Progenitor cell of endocrine pancreas (in vitro differentiated cells): ENCODE measurements at regions not wholly inside any gene's neighbourhood (a gene's known extent, or its start where the extent isn't known, plus 50 kb on each side); places are given as distances from the start of the nearest gene placed in this dataset.
"Not testable (repeated sequence)": the region's sequence is repeated elsewhere in the genome, so short reads cannot be mapped to it uniquely, and the experiment has no call there.

Experiments used
- DNase-seq: peaks from one replicate; pipeline ENCODE4 v3.0.0; 2021; ENCODE audit warnings: low spot score; ENCODE audit not compliant: unreplicated experiment
- H3K27ac Mint-ChIP-seq: 2 replicates; pipeline ENCODE4 v1.8.0; 2021; ENCODE audit warnings: mild to moderate bottlenecking, moderate library complexity, mixed read lengths
- H3K27me3 Mint-ChIP-seq: 2 replicates; pipeline ENCODE4 v1.8.0; 2021; ENCODE audit warnings: mixed read lengths
- H3K36me3 Mint-ChIP-seq: 2 replicates; pipeline ENCODE4 v1.8.0; 2022; ENCODE audit warnings: mixed read lengths; ENCODE audit not compliant: insufficient read depth
- H3K4me1 Mint-ChIP-seq: 2 replicates; pipeline ENCODE4 v1.8.0; 2021; ENCODE audit warnings: low read depth, mixed read lengths
- H3K4me3 Mint-ChIP-seq: 2 replicates; pipeline ENCODE4 v1.8.0; 2021; ENCODE audit warnings: low read depth, mild to moderate bottlenecking, moderate library complexity, mixed read lengths
- H3K9me3 Mint-ChIP-seq: 2 replicates; pipeline ENCODE4 v1.8.0; 2021; ENCODE audit warnings: low read depth, mixed read lengths
- TF ChIP-seq, protein P1 (sequence below): fragments of 200-600 bp; sonication (generic); IDR thresholded peaks from one replicate; pipeline ENCODE4 v1.5.0; 2021; ENCODE audit warnings: antibody characterized with exemption, mild to moderate bottlenecking; ENCODE audit not compliant: unreplicated experiment

GRCh38 chr12:61290473-61290872, 969.7 kb upstream of the USP15 start:
- peaks cover 49% of the 10 kb centered on the region for H3K9me3 Mint-ChIP-seq

DNA sequence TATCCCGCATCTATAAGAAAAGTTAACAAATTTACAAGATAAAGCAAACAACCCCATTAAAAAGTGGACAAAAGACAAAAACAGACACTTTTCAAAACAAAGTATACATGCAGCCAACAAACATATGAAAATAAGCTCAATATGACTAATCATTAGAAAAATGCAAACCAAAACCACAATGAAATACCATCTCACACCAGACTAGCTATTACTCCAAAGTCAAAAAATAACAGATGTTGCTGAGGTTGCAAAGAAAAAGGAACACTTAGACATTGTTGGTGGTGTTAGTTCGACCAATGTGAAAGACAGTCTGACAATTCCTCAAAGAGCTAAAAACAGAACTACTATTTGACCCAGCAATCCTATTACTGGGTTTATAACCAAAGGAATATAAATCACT, 968.6 kb upstream of the USP15 start:
- H3K4me3 Mint-ChIP-seq: no peak overlapping the region
- H3K27me3 Mint-ChIP-seq: no peaks in the 10 kb centered on the region
- H3K36me3 Mint-ChIP-seq: peaks cover 3% of the 10 kb centered on the region
- no peak for DNase-seq
- no peak overlapping the region for H3K27ac Mint-ChIP-seq
- no peaks in the 10 kb centered on the region for H3K4me1 Mint-ChIP-seq
- peaks cover 53% of the 10 kb centered on the region for H3K9me3 Mint-ChIP-seq
- TF ChIP-seq, protein P1, sequence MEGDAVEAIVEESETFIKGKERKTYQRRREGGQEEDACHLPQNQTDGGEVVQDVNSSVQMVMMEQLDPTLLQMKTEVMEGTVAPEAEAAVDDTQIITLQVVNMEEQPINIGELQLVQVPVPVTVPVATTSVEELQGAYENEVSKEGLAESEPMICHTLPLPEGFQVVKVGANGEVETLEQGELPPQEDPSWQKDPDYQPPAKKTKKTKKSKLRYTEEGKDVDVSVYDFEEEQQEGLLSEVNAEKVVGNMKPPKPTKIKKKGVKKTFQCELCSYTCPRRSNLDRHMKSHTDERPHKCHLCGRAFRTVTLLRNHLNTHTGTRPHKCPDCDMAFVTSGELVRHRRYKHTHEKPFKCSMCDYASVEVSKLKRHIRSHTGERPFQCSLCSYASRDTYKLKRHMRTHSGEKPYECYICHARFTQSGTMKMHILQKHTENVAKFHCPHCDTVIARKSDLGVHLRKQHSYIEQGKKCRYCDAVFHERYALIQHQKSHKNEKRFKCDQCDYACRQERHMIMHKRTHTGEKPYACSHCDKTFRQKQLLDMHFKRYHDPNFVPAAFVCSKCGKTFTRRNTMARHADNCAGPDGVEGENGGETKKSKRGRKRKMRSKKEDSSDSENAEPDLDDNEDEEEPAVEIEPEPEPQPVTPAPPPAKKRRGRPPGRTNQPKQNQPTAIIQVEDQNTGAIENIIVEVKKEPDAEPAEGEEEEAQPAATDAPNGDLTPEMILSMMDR: no peak

More at GRCh38 chr12:61290473-61290872, 969.7 kb upstream of the USP15 start:
- H3K36me3 Mint-ChIP-seq: peaks cover 3% of the 10 kb centered on the region
- no peak overlapping the region for H3K4me3 Mint-ChIP-seq
- TF ChIP-seq, protein P1: no peak
- H3K4me1 Mint-ChIP-seq: no peaks in the 10 kb centered on the region
- H3K27ac Mint-ChIP-seq: no peak overlapping the region
- no peak for DNase-seq
- no peaks in the 10 kb centered on the region for H3K27me3 Mint-ChIP-seq

- not testable (repeated sequence) for H3K27me3 Mint-ChIP-seq, DNase-seq, H3K36me3 Mint-ChIP-seq, H3K4me1 Mint-ChIP-seq, H3K27ac Mint-ChIP-seq, H3K4me3 Mint-ChIP-seq
- peaks cover 39% of the 10 kb centered on the region for H3K9me3 Mint-ChIP-seq
Observed at GRCh38 chr12:61294011-61294410, 966.2 kb upstream of the USP15 start.

DNA sequence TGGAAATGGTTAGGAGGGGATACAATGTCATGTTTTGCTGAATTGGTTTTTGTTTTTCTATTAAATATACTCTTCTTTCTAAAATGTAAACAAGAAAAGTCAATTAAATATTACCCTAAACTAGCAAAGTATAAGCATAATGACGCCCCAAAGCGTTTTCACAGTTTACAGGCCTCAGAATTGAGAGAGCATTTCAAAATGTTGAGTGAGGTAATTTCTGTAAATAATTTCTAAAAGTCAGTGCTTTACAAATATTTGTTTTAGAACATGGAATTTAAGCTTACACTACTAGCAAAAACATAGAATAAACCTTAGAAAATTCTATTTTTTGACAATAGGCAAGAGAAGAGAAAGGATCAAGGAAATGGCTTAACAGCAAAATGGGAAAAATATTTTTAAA, 958.4 kb upstream of the USP15 start:
- Mint-ChIP-seq H3K9me3 (no peaks in the 10 kb centered on the region), H3K27me3 (no peaks in the 10 kb centered on the region), H3K4me1 (peaks cover 7% of the 10 kb centered on the region), H3K36me3 (no peaks in the 10 kb centered on the region), H3K4me3 (no peak overlapping the region), H3K27ac (no peak overlapping the region)
- TF ChIP-seq, protein P1: no peak
- no peak for DNase-seq

DNA sequence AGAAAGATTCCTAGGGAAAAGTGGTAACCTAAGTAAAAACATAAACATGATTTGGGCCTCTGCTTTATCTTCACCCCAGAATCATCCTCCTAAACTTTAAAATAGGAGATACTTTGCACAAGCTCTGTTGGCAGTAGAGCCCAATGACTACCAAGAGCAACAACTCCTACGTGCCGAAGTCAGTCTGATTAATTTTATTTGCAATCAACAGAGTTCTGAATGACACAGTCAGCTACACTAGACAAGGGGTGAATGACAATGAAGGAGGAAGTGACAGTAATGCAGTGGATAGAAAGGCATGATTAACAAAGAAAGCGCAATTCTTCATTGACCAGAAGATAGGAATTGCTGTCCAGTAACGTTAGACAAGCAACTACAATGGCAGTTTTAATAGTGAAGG, 957.9 kb upstream of the USP15 start:
- Mint-ChIP-seq H3K27me3 (no peaks in the 10 kb centered on the region), H3K27ac (no peak overlapping the region), H3K36me3 (no peaks in the 10 kb centered on the region), H3K4me3 (no peak overlapping the region), H3K9me3 (no peaks in the 10 kb centered on the region), H3K4me1 (peaks cover 7% of the 10 kb centered on the region)
- no peak for DNase-seq
- TF ChIP-seq, protein P1: no peak

DNA sequence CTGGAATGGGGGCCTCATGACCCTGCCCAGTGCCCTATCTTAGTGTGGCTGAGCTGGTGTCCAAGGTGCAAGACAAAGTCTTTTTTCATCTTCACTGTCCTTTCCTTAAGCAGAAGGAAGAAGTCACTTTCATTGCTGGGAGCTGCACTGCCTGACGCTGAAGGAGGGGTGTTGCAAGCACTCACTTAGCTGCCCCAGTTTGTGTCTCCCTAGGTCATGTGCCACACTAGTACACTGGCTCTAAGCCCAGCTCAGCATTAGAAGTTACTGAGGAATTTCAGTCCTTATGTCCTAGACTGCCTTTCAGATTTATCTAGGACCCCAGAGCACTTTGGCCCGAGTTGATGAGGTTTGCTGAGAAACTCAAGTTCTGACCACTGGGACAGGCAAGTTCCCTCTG, 952.0 kb upstream of the USP15 start:
- Mint-ChIP-seq H3K4me3 (no peak overlapping the region), H3K4me1 (no peaks in the 10 kb centered on the region)

More for the DNA sequence above, 952.0 kb upstream of the USP15 start:
- Mint-ChIP-seq H3K27ac (no peak overlapping the region), H3K9me3 (no peaks in the 10 kb centered on the region), H3K27me3 (no peaks in the 10 kb centered on the region), H3K36me3 (no peaks in the 10 kb centered on the region)
- DNase-seq: no peak
- TF ChIP-seq, protein P1: no peak
